ENCODE measurements at regions not wholly inside any gene's neighbourhood (a gene's known extent, or its start where the extent isn't known, plus 50 kb on each side); places are given as distances from the start of the nearest gene placed in this dataset.
A peak's percentile ranks its signal among the peaks of the same experiment; 100 is the strongest.

DNA sequence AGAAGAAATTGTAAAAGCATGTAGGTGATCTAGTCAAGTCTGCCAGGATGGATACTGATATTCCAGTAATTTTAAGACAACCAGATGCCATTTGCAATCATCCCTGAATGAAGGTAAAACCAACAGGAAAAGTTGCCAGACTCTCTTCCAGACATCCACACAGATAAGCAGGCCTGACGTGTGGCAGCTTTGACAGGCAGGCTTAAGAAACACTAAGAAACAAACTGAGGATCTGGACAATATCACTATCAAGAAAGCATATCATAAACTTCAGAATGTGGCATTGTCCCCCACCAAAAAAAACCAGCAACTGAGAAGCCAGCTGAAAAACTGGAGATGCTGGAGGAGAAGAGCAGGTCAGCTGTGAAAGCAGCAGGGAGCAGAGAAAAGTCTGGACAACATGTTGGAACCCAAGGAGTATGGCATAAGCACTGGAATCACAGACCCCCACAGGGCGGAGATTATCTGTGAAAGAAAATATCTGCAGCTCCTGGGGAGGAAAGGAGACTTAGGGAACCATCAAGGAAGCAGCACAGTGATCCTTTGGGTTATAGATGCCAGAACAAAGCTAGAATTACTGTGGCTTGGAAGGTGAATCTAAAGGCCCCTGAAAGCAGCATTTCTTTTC lies 307.0 kb downstream of the CWC27 start:
- no peak overlapping the region for H2AFZ ChIP-seq (ENCODE audit: low read depth, low read length)
- no peak for ATAC-seq (ENCODE audit: insufficient read depth, low read depth)
- TF ChIP-seq, protein P1, sequence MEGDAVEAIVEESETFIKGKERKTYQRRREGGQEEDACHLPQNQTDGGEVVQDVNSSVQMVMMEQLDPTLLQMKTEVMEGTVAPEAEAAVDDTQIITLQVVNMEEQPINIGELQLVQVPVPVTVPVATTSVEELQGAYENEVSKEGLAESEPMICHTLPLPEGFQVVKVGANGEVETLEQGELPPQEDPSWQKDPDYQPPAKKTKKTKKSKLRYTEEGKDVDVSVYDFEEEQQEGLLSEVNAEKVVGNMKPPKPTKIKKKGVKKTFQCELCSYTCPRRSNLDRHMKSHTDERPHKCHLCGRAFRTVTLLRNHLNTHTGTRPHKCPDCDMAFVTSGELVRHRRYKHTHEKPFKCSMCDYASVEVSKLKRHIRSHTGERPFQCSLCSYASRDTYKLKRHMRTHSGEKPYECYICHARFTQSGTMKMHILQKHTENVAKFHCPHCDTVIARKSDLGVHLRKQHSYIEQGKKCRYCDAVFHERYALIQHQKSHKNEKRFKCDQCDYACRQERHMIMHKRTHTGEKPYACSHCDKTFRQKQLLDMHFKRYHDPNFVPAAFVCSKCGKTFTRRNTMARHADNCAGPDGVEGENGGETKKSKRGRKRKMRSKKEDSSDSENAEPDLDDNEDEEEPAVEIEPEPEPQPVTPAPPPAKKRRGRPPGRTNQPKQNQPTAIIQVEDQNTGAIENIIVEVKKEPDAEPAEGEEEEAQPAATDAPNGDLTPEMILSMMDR (IDR thresholded peaks at IDR 0.05; ENCODE audit: borderline replicate concordance, extremely low read depth, low read length, poor library complexity, severe bottlenecking): no peak
- no peak for TF ChIP-seq EZH2 (IDR thresholded peaks at IDR 0.05; ENCODE audit: borderline replicate concordance, low read depth, low read length, severe bottlenecking)

DNA sequence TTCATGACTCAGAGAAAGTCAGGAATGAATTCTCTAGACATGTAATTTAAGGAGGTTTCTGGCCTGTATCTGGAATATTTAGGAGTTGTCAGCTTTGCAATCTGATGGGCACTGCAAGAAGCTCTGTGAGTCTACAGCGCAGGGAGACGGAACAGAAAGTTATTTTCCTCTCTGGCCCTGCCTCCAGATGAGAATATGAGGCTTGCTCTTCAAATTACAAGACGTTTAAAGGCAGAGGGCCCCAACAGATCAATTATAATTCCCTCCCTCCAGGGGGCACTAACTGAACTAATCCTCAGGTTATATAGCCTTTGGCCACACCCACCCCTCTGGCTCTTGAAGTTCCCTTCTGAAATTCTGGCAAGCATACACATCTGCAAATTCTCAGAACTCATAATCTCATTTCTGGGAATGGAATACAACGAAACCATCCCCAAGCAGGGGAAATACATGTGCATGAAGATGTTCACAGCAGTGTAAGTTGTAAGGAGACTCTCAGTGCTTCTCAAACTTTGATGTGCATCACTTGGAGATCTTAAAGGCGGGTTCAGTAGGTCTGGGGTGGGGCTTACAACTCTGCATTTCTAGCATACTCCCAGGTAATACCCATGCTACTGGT lies 307.6 kb downstream of the CWC27 start:
- Histone ChIP-seq H3K79me2 (ENCODE audit: insufficient read depth, low read length) (no peaks in the 10 kb centered on the region), H3K27ac (ENCODE audit: low read length) (no peak overlapping the region), H3K9ac (ENCODE audit: low read depth, low read length) (no peak overlapping the region), H3K27me3 (ENCODE audit: insufficient read depth, low read length, poor library complexity) (no peaks in the 10 kb centered on the region), H3K4me2 (ENCODE audit: insufficient read depth, low read length) (no peak overlapping the region), H3K4me3 (ENCODE audit: low read depth in 1 of 2, low read length in 2 of 2) (no peak overlapping the region), H4K20me1 (ENCODE audit: insufficient read depth, low read length) (no peaks in the 10 kb centered on the region), H3K36me3 (ENCODE audit: insufficient read depth, low read length) (no peaks in the 10 kb centered on the region), H2AFZ (ENCODE audit: low read depth, low read length) (no peak overlapping the region), H3K9me3 (ENCODE audit: insufficient read depth, low read length, severe bottlenecking) (no peaks in the 10 kb centered on the region), H3K4me1 (ENCODE audit: insufficient read depth, low read length) (peaks cover 7% of the 10 kb centered on the region; the same call in 1 of the 2 replicates)
- DNase-seq (peak; percentile 77), ATAC-seq (ENCODE audit: insufficient read depth, low read depth) (peak; percentile 89)
- TF ChIP-seq, protein P1 (IDR thresholded peaks at IDR 0.05; ENCODE audit: borderline replicate concordance, extremely low read depth, low read length, poor library complexity, severe bottlenecking): peak; percentile 56
- no peak for TF ChIP-seq EZH2 (IDR thresholded peaks at IDR 0.05; ENCODE audit: borderline replicate concordance, low read depth, low read length, severe bottlenecking)

More for the DNA sequence above, 307.0 kb downstream of the CWC27 start:
- no peak overlapping the region for H3K4me2 ChIP-seq (ENCODE audit: insufficient read depth, low read length)
- H3K27ac ChIP-seq (ENCODE audit: low read length): no peak overlapping the region
- H4K20me1 ChIP-seq (ENCODE audit: insufficient read depth, low read length): no peaks in the 10 kb centered on the region
- H3K9me3 ChIP-seq (ENCODE audit: insufficient read depth, low read length, severe bottlenecking): no peaks in the 10 kb centered on the region
- no peaks in the 10 kb centered on the region for H3K79me2 ChIP-seq (ENCODE audit: insufficient read depth, low read length)
- DNase-seq: no peak
- H3K4me3 ChIP-seq (ENCODE audit: low read depth in 1 of 2, low read length in 2 of 2): no peak overlapping the region
- no peaks in the 10 kb centered on the region for H3K27me3 ChIP-seq (ENCODE audit: insufficient read depth, low read length, poor library complexity)
- no peaks in the 10 kb centered on the region for H3K36me3 ChIP-seq (ENCODE audit: insufficient read depth, low read length)
- H3K4me1 ChIP-seq (ENCODE audit: insufficient read depth, low read length): peaks cover 7% of the 10 kb centered on the region; the same call in 1 of the 2 replicates
- no peak overlapping the region for H3K9ac ChIP-seq (ENCODE audit: low read depth, low read length)

DNA sequence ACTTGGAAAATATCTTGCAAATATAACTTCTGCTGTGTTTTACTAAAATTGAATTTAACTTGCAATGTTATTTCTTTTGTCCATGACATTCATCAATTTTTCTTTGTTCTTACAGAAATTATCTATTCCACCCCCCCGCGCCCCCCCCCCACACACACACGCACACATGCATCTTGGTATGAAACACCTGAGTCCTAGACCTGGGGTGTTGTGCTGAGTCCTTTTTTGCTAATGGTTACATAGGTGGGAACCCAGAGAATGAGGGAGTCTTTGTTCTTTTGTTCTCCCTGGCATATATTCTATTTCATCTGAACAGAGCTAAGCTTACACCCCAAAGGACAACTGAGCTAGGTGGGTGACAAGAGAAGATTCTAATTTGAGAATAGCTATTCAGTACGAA lies 308.9 kb downstream of the CWC27 start:
- no peaks in the 10 kb centered on the region for H3K36me3 ChIP-seq (ENCODE audit: insufficient read depth, low read length)
- ATAC-seq (ENCODE audit: insufficient read depth, low read depth): no peak
- no peak overlapping the region for H3K4me2 ChIP-seq (ENCODE audit: insufficient read depth, low read length)

More for the DNA sequence above, 308.9 kb downstream of the CWC27 start:
- Histone ChIP-seq H2AFZ (ENCODE audit: low read depth, low read length) (no peak overlapping the region), H3K4me3 (ENCODE audit: low read depth in 1 of 2, low read length in 2 of 2) (no peak overlapping the region), H3K27ac (ENCODE audit: low read length) (no peak overlapping the region), H3K9me3 (ENCODE audit: insufficient read depth, low read length, severe bottlenecking) (no peaks in the 10 kb centered on the region), H4K20me1 (ENCODE audit: insufficient read depth, low read length) (no peaks in the 10 kb centered on the region), H3K4me1 (ENCODE audit: insufficient read depth, low read length) (peaks cover 7% of the 10 kb centered on the region; the same call in 1 of the 2 replicates), H3K79me2 (ENCODE audit: insufficient read depth, low read length) (no peaks in the 10 kb centered on the region), H3K9ac (ENCODE audit: low read depth, low read length) (no peak overlapping the region), H3K27me3 (ENCODE audit: insufficient read depth, low read length, poor library complexity) (no peaks in the 10 kb centered on the region)
- no peak for TF ChIP-seq EZH2 (IDR thresholded peaks at IDR 0.05; ENCODE audit: borderline replicate concordance, low read depth, low read length, severe bottlenecking)
- TF ChIP-seq, protein P1 (IDR thresholded peaks at IDR 0.05; ENCODE audit: borderline replicate concordance, extremely low read depth, low read length, poor library complexity, severe bottlenecking): no peak
- DNase-seq: no peak
